Superior temporal gyrus (tissue), 1 donor: ENCODE measurements at regions not wholly inside any gene's neighbourhood (a gene's known extent, or its start where the extent isn't known, plus 50 kb on each side); places are given as distances from the start of the nearest gene placed in this dataset.

Experiments
- DNase-seq: peaks from one replicate; pipeline ENCODE4 v3.0.0-alpha.2; 2016; ENCODE audit errors: extremely low spot score

DNA sequence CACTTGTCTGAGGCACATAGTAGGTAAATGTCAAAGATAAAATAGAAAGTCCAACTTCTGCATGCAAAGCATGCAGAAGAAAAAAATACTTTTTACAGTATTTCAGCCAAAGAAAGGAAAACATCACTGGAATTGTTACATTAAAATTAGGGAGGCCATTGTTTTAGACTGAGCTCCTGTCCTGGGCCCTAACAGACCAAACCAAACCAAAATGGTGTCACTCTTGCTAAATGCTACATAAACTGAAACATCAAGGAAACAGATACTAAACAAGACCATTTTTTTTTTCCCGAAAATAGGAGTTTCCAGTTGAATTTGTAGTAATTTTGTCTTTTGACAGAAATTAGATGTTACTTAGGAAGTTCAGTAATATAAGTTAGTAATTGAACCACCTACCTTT, 508.8 kb downstream of the DSC3 start:
- DNase-seq: no peak

DNA sequence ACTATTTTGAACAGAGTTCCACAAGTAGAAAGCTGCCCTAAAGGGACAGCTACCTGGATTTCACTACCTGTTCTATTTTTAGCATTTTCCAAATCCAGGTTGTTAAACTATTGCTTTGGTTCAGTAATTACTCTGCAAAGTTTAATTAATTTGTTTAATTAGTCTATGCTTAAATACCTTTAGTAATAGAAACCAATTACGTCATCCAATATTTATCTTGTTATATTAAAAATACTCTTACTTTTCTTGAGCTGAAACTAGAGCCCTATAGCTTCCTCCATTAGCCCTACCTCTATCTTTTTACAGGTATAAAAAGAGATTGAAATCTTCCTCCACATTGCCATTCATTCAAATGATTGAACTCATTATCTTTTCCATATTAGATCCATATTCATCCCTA, 514.6 kb downstream of the DSC3 start:
- no peak for DNase-seq

DNA sequence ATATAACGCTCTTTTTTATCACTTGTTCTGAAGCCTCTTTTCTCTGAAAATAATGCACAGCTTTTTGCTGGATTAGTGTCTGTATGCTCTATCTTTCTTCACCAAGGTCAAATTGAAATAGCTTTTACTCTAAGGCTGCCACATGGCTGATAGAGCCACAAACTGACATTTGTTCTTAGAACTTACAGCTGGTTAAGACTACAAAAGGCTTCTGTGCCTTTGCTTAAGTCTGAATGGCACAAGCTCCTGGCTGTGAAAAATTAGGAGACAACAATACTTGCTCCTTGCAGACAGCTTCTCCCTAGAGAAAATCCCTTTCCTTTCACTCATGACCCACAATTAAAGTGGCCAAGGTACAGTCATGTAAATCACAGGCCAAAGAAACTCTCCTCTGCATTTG, 515.3 kb downstream of the DSC3 start:
- DNase-seq: peak; percentile 24

DNA sequence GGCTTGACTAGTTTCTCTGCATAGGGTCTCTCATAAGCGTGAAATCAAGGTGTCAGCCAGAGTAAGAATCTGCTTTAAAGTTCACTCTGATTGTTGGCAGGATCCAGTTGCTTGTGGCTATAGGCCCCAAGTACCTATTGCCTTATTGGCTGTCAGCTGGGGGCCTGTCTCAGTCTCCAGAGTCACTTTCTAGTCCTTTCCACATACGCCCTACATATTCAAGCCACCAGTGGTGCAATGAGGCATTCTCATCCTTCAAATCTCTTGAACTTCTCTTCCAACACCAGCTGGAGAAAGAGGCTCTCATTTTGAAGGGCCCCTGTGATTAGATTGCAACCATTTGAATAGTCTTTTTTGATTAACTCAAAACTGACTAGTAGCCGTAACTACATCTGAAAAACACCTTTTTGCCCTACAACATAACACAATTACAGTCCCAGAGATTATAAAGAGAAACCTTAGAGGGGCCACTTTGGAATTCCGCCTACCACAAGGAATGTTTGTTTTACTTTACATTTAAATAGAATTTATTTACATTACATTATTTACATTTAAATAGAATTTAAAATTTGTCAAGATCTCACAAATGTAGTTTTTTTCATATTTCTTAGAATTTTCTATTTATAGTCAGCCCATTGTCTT, 520.1 kb downstream of the DSC3 start:
- no peak for DNase-seq

DNA sequence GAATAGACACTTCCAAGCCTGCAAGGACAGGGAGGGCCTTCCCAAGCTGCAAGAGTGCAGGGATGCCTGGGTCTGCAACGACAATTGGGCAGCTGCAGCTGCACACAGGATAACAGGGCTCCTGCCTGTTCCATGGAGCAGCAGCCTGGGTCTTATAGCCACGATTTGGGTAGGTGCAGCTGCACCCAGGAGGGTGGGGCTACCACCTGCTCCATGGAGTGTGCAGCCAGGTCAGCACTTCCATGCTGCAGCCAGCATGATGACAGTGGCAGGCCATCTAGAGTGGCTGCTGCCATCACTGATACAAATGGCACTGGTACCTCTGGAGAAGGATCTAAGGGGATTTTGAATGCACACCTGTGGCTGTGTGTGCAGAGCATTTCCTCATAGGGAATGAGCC, 528.5 kb downstream of the DSC3 start:
- DNase-seq: no peak

DNA sequence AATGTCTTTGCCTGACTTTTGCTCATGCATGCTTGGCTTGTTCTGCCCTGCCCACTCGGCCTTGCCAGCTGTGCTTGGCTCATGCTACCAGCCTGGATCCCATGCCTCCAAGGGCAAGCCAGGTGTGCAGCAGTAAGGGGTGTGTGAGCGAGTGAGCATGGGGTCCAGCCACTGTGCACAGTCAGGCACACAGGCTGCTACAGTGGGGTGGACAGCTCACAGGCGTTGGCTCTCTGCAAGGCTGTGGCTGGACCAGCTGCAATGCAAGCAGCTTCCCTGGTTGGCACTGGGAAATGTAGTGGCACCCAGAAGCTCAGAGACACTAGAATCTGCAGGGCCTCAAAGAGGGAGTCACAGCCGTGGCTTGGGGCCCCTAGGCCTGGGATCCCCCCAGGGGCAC, 529.7 kb downstream of the DSC3 start:
- DNase-seq: no peak

DNA sequence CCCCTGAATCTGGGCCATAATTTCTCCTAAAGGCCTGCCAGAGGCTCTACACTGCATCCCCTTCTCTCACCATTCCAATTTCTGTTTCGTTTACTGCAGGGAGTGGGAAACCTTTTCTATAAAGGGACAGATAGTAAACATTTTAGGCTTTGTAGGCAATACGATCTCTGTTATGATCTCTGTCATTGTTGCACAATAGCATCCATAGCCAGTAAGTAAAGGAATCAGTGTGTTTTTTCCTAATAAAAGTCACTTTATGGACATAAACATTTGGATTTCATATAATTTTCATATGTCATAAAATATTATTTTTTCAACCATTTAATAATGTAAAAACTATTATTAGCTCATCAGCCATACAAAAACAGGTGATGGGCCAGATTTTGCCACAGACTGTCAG, 531.7 kb downstream of the DSC3 start:
- no peak for DNase-seq

DNA sequence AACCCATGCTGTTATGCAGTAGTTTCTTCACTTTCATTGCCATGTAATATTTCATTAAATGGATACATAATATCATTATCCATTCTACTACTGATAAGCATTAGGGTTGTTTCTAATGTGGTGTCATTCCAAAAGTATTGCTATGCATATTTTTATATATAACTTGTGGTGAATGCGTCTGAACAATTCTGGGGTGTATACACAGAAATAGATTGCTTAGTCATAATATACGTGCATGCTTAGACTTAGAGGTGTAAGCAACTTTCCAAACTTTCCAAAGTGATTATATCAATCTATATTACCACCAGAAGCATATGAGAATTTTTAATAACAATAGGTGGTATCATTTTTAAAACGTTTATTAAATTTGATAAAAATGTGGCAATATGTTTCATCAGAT, 540.9 kb downstream of the DSC3 start:
- no peak for DNase-seq

DNA sequence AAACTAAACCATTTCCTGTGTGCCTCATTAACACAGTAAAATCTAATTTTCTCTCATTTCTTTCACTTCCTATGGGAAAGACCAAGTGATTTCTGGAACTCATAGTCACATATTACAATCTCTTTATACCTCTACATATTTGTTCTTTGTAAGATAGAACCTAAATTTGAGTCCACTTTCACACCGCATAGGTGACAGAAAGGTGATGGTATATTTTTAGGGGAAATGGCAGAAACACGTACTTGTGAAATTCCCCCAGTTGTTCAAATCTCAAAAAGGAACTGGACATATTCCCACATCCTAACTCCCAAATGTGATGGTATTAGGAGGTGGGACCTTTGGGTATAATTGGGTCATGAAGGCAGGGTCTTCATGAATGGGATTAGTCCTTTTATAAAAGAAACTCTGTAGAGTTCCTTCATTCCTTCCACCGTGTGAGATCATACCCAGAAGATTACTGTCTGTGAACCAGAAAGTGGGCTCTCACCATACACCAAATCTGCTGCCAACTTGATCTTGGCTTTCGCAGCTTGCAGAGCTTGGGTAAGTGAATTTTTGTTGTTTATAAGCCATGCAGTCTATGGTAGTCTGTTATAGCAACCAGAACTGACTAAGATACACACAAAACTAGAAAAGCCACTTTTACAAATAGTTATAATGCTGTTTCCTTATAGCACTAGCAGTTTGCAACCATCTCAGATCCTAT, 542.1 kb downstream of the DSC3 start:
- no peak for DNase-seq

DNA sequence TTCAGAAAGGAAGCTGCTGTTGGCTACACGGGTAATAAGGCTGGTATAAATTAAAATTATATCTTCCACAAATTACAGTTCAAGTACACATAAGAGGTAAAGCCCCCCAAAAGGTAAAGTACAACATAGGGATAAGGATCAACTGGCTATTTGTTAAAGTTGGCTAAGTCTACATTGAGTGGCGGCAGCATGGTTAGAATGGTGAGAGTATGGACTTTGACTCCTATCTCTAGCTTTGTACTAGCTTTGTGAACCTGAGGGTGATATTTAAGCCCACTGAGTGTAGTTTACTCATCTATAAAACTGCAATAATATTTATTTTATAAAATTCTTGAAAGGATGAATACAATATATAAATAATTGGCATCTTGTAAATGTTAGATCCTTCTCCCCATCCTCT, 542.8 kb downstream of the DSC3 start:
- no peak for DNase-seq

DNA sequence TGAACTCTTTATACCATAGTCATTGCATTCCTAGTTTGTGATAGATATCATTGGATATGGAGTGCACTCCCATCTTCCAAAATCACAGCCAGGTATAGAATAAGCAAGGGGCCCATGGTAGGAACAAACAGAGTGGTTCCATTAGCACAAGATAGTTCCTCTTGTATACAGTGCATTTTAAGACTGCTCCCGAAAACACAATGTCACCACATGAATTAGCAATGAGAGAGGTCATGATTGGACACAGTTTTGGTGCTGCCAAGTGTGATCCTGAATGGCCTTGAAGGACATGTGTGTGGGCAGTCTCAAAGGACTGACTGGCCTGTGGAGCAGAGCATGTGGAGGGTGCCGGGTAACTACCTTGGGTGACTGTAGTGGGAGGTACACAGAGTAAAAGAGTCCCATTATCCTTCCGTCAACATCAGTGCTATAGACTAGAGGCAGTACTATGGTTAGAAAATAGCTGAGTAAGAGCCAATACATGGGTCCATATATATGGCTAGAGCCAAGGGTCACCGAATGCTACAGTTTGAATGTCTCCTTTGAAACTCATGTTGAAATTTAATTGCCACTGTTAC, 549.9 kb downstream of the DSC3 start:
- no peak for DNase-seq

DNA sequence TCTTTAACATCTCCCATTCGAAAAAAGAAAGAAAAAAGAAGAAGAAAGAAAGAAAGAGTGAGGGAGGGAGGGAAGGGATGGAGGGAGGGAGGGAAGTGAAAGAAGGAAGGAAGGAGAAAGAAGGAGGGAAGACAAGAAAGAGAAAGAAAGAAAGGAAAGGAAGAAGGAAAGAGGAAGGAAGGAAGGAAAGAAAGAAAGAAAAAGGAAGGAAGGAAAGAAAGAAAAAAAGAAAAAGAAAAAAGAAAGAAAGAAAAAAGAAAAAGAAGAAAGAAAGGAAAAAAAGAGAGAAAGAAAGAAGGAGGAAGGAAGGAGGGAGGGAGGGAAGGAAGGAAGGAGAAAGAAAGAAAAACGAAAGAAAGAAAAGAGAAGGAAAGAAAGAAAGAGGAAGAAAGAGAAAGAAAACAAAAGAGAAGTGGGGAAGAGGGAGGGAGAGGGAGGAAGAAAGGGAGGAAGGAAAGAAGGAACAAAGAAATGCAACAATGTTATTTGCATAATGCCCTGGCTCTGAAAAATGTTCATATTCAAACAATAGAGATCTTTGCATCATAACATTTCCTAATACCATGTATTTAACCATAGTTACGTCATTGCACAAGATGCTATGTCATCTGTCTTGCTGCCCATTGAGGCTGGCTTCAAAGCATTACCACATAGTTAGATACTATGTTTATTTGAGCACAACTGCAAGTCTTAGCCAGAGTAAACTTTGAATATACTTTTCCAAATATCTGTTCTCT, 550.6 kb downstream of the DSC3 start:
- no peak for DNase-seq

DNA sequence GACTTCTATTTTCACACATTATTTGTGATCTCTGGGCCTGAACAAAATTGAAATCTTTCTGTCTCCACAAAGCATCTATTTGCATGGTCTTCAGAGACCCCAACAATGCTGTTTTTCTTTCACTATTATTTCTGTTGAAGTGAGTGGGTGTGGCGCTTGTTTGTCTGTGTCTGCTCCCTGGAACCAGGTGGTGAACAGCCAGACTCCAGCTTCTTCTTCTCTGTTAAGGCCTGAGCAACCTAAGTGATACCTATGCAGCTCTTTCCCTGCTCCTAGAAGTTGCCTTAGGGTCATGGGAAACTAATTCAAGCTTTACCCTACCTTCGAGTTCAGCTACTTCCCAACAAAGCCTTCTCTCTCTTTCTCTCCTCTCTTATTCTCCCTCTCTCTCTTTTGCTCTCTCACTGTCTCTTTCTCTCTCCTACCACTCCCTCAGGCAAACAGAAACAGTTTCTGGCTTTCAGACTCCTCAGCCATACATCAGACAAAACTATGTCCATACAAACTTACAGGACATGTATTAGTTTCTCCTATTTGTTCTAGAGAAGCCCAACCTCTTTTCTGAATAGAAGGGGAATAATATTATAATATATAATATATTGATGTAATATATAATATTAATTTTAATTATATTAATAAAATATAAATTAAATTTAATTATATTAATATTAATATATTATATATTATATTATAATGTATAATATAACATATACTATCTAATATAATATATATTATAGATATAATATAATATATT, 552.5 kb downstream of the DSC3 start:
- DNase-seq: no peak

DNA sequence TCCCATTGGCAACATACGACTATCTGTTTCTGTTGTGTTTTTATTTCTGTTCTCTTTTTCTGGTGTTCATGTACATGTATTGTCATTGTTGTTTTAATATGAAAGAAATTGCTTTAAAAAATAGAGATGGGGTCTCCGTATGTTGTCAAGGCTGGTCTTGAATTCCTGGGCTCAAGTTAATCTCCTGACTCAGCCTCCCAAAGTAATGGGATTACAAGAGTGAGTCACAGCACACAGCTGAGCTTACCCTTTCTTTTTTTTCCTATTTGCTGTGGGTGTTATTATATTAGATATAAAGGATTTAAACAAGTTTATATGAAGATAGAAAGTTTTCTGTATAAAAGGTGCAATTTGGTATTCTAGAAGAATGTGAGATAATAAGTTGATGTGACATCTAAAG, 554.6 kb downstream of the DSC3 start:
- no peak for DNase-seq

DNA sequence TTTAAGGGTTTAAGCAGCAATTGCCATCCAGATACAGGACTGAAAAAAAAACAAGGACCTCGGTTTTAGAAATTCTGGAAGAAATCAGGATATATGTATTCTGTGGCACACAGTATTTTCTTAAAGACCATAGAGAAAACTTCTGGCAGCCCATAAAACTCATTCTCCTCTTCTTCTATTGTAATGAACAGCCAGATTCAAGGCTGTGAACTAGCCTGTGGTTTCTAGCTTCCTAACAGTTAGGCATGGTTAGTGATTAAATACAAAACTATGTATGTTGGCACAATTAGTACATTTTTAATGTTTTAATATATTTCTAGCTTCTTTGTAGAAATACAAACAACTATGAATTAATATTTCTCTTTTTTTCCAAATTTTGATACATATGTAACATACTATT, 555.7 kb downstream of the DSC3 start:
- DNase-seq: no peak

DNA sequence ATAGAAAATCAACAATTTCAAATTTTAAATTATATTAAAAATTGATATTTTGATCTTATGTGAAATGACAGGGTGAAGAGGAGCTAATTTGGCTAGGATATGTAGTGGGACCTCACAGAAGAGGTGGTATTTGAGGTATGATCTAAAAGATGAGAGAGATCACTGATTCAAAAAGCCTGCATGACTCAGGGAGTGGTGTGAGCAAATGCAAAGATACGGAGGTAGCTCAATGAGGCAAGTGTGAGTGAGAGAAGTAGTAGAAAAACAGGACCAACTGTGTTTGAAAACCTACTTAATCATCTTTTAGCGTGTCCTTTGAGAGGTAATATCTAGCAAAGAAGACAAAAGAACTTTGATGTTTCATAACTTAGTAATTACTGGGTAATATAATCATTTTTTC, 557.5 kb downstream of the DSC3 start:
- DNase-seq: no peak

DNA sequence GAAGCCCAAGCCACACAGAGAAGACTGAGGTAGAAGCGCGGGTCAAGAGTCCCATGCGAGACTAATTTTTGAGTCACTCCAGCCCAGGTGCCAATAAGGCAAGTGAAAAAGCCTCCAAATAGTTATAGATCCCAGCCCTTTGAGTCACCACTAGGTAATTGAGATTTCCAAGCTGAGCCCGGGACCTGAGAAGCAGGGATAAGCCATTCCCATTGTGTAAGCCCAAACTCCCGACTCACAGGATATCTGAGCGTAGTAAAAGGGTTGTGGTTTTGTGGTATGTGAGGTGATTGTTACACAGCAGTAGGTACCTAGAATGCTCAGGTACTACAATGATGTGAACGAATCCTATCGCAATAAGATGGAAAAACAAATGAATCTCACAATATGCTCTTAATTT, 560.7 kb downstream of the DSC3 start:
- no peak for DNase-seq

DNA sequence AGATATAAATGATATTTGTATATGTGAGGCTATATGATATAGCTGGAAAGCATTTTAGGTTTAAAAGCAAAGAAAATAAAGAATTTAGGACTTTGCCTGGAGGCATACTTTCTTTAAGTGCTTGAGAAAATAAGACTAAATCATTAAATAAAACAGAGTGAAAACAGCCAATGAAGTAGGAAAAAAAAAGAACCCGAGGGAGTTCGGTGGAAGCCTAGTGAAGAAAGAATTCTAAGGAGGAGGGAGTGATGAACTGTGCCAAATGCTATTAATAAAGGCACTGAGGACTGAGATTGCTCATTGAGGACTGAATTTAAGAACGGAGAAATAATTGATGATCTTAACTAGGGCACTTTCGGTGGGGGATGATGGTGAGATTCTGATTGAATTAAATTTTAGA, 573.5 kb downstream of the DSC3 start:
- no peak for DNase-seq

DNA sequence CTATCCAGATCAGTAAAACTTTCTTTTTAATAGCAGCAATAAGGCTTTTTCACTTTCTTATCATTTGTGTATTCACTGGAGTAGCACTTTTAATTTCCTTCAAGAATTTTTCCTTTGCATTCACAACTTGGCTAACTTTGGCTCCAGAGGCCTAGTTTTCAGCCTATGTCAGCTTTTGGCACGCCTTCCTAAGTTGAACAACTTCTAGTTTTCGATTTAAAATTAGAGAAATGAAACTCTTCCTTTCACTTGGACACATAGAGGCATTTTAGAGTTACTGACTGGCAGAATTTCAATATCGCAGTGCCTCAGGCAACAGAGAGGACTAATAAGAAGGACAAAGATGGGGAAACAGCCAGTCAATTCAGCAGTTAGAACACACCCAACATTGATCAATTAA, 577.4 kb downstream of the DSC3 start:
- no peak for DNase-seq

DNA sequence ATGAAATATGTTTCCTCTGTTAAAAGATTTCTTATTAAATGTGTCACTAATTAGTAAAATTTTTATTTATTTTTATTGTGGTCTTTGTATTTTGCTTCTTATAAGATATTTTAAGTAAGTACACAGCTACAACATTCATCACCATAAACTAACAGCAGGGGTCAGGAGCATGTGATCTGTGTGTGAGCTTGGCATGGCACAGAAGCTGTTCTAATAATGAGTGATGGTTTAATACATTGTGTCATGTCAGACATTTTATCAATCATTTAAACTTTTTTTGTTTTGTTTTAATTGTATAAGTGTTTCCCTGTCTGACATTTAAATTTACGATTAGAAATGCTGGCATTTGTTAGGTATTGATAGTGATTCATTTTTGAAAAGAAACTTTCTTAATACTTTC, 585.4 kb downstream of the DSC3 start:
- DNase-seq: no peak

DNA sequence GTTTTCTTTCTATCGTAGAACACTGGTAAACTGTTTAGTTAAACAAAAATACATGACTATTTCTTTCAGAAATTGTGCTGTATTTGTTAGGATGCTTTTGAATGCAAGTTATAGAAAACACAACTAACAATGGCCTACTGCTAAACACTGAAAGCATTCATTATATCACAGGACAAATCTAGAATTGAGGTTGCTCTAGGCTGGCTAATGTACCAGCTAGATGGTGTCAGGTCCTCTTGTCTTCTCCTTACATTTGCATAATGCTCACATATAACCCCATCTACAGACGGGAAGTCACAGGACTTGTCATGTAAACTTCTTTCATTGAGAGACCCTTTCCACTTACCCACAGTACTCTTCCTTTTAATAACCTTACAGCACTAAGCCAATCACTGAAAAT, 586.8 kb downstream of the DSC3 start:
- peak; percentile 60 for DNase-seq

DNA sequence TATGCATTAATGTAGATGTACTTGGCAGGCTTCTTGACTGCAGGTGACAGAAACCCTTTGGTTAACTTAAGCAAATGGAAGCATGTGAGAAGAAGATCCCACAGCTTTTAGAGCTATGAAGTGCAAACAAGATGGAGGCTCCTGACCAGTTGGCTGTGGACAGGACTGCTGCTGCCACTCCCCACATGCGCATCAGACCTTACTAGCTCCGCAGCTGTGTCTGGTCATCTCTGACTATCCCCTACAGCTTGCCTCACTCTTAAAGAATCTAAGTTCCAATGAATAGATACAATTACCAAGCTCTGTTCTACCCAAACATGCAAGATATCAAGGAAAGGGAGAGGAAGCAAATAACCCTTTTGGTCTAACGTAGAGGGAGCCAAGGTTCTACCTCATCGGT, 587.6 kb downstream of the DSC3 start:
- DNase-seq: no peak
